Sigmoid colon (tissue), 6 donors: ENCODE measurements at regions not wholly inside any gene's neighbourhood (a gene's known extent, or its start where the extent isn't known, plus 50 kb on each side); places are given as distances from the start of the nearest gene placed in this dataset.

Experiments
- DNase-seq: peaks from one replicate; pipeline ENCODE4 v3.0.0-alpha.2; 2019
- H3K27ac ChIP-seq, 4 donors: fragments of 200-600 bp; sonication (generic); one replicate each; pipeline ENCODE4 v1.5.1; 2016 to 2019; ENCODE audit warnings: mild to moderate bottlenecking in 1 of 4
- H3K27me3 ChIP-seq, 3 donors: fragments of 200-600 bp; sonication (generic); one replicate each; pipeline ENCODE4 v1.5.1; 2019; ENCODE audit warnings: mild to moderate bottlenecking in 1 of 3
- H3K36me3 ChIP-seq, 4 donors: fragments of 200-600 bp; sonication (generic); one replicate each; pipeline ENCODE4 v1.5.1; 2016 to 2019
- H3K4me1 ChIP-seq, 4 donors: fragments of 200-600 bp; sonication (generic); one replicate each; pipeline ENCODE4 v1.5.1; 2017 to 2019
- H3K4me3 ChIP-seq, 4 donors: fragments of 200-600 bp; sonication (generic); one replicate each; pipeline ENCODE4 v1.5.1; 2017 to 2019; ENCODE audit warnings: mild to moderate bottlenecking in 2 of 4, moderate library complexity in 1 of 4
- H3K9me3 ChIP-seq, 4 donors: fragments of 200-600 bp in 3 of 4; sonication (generic) in 3 of 4; one replicate each; pipeline versions ENCODE4 v1.5.1 to v1.6.1; 2013 to 2019
- EP300 ChIP-seq, 4 donors: sonication (generic); formaldehyde crosslinking; IDR thresholded peaks; one replicate each; pipeline ENCODE4 v1.6.1; 2017; ENCODE audit warnings: antibody characterized with exemption in 4 of 4
- POLR2A ChIP-seq, 2 donors: fragments of 450-650 bp; IDR thresholded peaks; one replicate each; pipeline ENCODE4 v1.6.1; 2016; ENCODE audit warnings: antibody characterized with exemption in 2 of 2, mild to moderate bottlenecking in 2 of 2, moderate library complexity in 2 of 2
- POLR2AphosphoS5 ChIP-seq, 4 donors: sonication (generic); formaldehyde crosslinking; IDR thresholded peaks; one replicate each; pipeline ENCODE4 v1.6.1; 2017; ENCODE audit warnings: antibody characterized with exemption in 4 of 4
- WGBS, 2 donors: extraction: QIAGEN DNeasy Blood & Tissue Kit; methylation state at CpG; one replicate each; pipeline ENCODE4 v1.1.7; 2013; 5-methylcytosine and 5-hydroxymethylcytosine counted together
- intact Hi-C: fragments of 100-400 bp; cut with DNase I; formaldehyde crosslinking; loops from one replicate; pipeline ENCODE4 v1.15.1; 2023
- TF ChIP-seq, protein P1 (sequence below), 4 experiments: fragments of 450-650 bp in 3 of 4; fragments of 200-600 bp in 1 of 4; IDR thresholded peaks; one replicate each; pipeline ENCODE4 v1.5.1; 2016 to 2019; ENCODE audit warnings: antibody characterized with exemption in 4 of 4, mild to moderate bottlenecking in 3 of 4, moderate library complexity in 2 of 4
- donor health status: healthy with polysubstance abuse.
- donor health status: healthy.

DNA sequence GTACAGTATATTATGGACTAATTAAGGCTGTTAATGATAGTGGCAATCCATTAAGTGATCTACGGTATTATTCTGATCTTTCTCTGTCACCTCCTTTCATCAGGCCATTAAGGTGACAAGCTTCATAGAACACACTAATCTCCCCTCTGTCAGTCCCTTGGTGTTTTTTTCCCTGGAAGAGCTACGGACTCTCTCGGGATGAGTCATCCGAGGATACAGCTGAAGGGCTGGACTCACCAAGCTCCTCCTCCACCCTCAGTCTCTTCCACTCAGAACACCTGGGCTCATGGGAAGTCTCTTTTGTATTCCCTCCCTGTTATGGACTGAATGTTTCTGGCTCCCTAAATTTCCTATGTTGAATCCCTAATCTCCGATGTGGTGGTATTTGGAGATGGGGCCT, 69.8 kb upstream of the PLXNA4 start:
- H3K4me3 ChIP-seq, result no peak overlapping the region
- no peaks in the 10 kb centered on the region for H3K27me3 ChIP-seq
- H3K27ac ChIP-seq, result no peak overlapping the region
- intact Hi-C loops, result no loop called here
- no peak for DNase-seq
- no peaks in the 10 kb centered on the region for H3K36me3 ChIP-seq
- H3K9me3 ChIP-seq, result no peaks in the 10 kb centered on the region
- H3K4me1 ChIP-seq, result peaks cover 0 to 7% (median 0%) of the 10 kb centered on the region in 4 donors
- 83 to 86% methylated on average over 5 of the region's 5 CpGs for WGBS, 2 donors
- no peak for TF ChIP-seq EP300 (IDR thresholded peaks at IDR 0.05)
- TF ChIP-seq POLR2A (IDR thresholded peaks at IDR 0.05), result no peak
- TF ChIP-seq, protein P1, sequence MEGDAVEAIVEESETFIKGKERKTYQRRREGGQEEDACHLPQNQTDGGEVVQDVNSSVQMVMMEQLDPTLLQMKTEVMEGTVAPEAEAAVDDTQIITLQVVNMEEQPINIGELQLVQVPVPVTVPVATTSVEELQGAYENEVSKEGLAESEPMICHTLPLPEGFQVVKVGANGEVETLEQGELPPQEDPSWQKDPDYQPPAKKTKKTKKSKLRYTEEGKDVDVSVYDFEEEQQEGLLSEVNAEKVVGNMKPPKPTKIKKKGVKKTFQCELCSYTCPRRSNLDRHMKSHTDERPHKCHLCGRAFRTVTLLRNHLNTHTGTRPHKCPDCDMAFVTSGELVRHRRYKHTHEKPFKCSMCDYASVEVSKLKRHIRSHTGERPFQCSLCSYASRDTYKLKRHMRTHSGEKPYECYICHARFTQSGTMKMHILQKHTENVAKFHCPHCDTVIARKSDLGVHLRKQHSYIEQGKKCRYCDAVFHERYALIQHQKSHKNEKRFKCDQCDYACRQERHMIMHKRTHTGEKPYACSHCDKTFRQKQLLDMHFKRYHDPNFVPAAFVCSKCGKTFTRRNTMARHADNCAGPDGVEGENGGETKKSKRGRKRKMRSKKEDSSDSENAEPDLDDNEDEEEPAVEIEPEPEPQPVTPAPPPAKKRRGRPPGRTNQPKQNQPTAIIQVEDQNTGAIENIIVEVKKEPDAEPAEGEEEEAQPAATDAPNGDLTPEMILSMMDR (IDR thresholded peaks at IDR 0.05), result no peak
- TF ChIP-seq POLR2AphosphoS5 (IDR thresholded peaks at IDR 0.05), result no peak

GRCh38 chr7:132643302-132643701, 67.0 kb upstream of the PLXNA4 start:
- DNase-seq, result no peak

GRCh38 chr7:132641238-132641637, 65.0 kb upstream of the PLXNA4 start:
- intact Hi-C loops, result no loop called here

More at GRCh38 chr7:132643302-132643701, 67.0 kb upstream of the PLXNA4 start:
- H3K27me3 ChIP-seq, result no peaks in the 10 kb centered on the region
- no peaks in the 10 kb centered on the region for H3K9me3 ChIP-seq
- H3K36me3 ChIP-seq, result no peaks in the 10 kb centered on the region
- H3K27ac ChIP-seq, result no peak overlapping the region
- H3K4me1 ChIP-seq, result no peaks in the 10 kb centered on the region
- intact Hi-C loops, result no loop called here
- H3K4me3 ChIP-seq, result no peak overlapping the region
- TF ChIP-seq EP300 (IDR thresholded peaks at IDR 0.05), result no peak
- no peak for TF ChIP-seq POLR2AphosphoS5 (IDR thresholded peaks at IDR 0.05)
- TF ChIP-seq POLR2A (IDR thresholded peaks at IDR 0.05), result no peak
- TF ChIP-seq, protein P1 (IDR thresholded peaks at IDR 0.05), result no peak
- WGBS, 2 donors, result 70 to 71% methylated on average over 5 of the region's 5 CpGs

GRCh38 chr7:132639983-132640382, 63.7 kb upstream of the PLXNA4 start:
- TF ChIP-seq EP300 (IDR thresholded peaks at IDR 0.05), result no peak
- TF ChIP-seq POLR2AphosphoS5 (IDR thresholded peaks at IDR 0.05), result no peak
- TF ChIP-seq, protein P1 (IDR thresholded peaks at IDR 0.05), result no peak
- TF ChIP-seq POLR2A (IDR thresholded peaks at IDR 0.05), result no peak
- 78 to 87% methylated on average over 5 of the region's 5 CpGs for WGBS, 2 donors
- DNase-seq, result no peak
- Histone ChIP-seq H3K36me3 (no peaks in the 10 kb centered on the region), H3K27me3 (no peaks in the 10 kb centered on the region), H3K4me1 (no peaks in the 10 kb centered on the region), H3K9me3 (no peaks in the 10 kb centered on the region), H3K4me3 (no peak overlapping the region), H3K27ac (no peak overlapping the region)
- intact Hi-C loops, result no loop called here

More at GRCh38 chr7:132641238-132641637, 65.0 kb upstream of the PLXNA4 start:
- no peaks in the 10 kb centered on the region for H3K27me3 ChIP-seq
- H3K4me3 ChIP-seq, result no peak overlapping the region
- H3K27ac ChIP-seq, result no peak overlapping the region
- no peaks in the 10 kb centered on the region for H3K36me3 ChIP-seq
- TF ChIP-seq POLR2AphosphoS5 (IDR thresholded peaks at IDR 0.05) (no peak), POLR2A (IDR thresholded peaks at IDR 0.05) (no peak), EP300 (IDR thresholded peaks at IDR 0.05) (no peak)
- TF ChIP-seq, protein P1 (IDR thresholded peaks at IDR 0.05), result no peak
- WGBS, 2 donors, result 93 to 94% methylated on average over 1 of the region's 1 CpG
- DNase-seq, result no peak
- no peaks in the 10 kb centered on the region for H3K9me3 ChIP-seq
- no peaks in the 10 kb centered on the region for H3K4me1 ChIP-seq

- H3K4me1 ChIP-seq, result no peaks in the 10 kb centered on the region
- intact Hi-C loops, result no loop called here
Measured at GRCh38 chr7:132638000-132638399, 61.7 kb upstream of the PLXNA4 start.

More at GRCh38 chr7:132638000-132638399, 61.7 kb upstream of the PLXNA4 start:
- H3K27ac ChIP-seq, result no peak overlapping the region
- H3K4me3 ChIP-seq, result no peak overlapping the region
- H3K9me3 ChIP-seq, result no peaks in the 10 kb centered on the region
- no peak for DNase-seq
- no peaks in the 10 kb centered on the region for H3K27me3 ChIP-seq
- WGBS, 2 donors, result 88% methylated on average over 6 of the region's 6 CpGs
- H3K36me3 ChIP-seq, result no peaks in the 10 kb centered on the region
- TF ChIP-seq POLR2A (IDR thresholded peaks at IDR 0.05), result no peak
- no peak for TF ChIP-seq POLR2AphosphoS5 (IDR thresholded peaks at IDR 0.05)
- TF ChIP-seq, protein P1 (IDR thresholded peaks at IDR 0.05), result no peak
- no peak for TF ChIP-seq EP300 (IDR thresholded peaks at IDR 0.05)
